ENCODE measurements at regions not wholly inside any gene's neighbourhood (a gene's known extent, or its start where the extent isn't known, plus 50 kb on each side); places are given as distances from the start of the nearest gene placed in this dataset.

- Histone ChIP-seq H3K9me3 (ENCODE audit: low read depth) (no peaks in the 10 kb centered on the region), H3K27ac (no peak overlapping the region), H3K36me3 (no peaks in the 10 kb centered on the region), H3K4me1 (ENCODE audit: low read depth) (peaks cover 14% of the 10 kb centered on the region), H3K27me3 (no peaks in the 10 kb centered on the region), H3K4me3 (no peak overlapping the region)
- TF ChIP-seq, protein P1, sequence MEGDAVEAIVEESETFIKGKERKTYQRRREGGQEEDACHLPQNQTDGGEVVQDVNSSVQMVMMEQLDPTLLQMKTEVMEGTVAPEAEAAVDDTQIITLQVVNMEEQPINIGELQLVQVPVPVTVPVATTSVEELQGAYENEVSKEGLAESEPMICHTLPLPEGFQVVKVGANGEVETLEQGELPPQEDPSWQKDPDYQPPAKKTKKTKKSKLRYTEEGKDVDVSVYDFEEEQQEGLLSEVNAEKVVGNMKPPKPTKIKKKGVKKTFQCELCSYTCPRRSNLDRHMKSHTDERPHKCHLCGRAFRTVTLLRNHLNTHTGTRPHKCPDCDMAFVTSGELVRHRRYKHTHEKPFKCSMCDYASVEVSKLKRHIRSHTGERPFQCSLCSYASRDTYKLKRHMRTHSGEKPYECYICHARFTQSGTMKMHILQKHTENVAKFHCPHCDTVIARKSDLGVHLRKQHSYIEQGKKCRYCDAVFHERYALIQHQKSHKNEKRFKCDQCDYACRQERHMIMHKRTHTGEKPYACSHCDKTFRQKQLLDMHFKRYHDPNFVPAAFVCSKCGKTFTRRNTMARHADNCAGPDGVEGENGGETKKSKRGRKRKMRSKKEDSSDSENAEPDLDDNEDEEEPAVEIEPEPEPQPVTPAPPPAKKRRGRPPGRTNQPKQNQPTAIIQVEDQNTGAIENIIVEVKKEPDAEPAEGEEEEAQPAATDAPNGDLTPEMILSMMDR (IDR thresholded peaks at IDR 0.05; ENCODE audit: low read depth, low read length) = no peak
- DNase-seq (ENCODE audit: low read depth in 1 of 2, low spot score in 1 of 2) = peak in 1 of 2 donors; percentile 3
Observed at GRCh38 chr16:58789351-58789750, 55.2 kb upstream of the GOT2 start.

Measured in cardiac muscle cell (in vitro differentiated cells and primary cell).